Stomach (tissue), 4 donors: ENCODE measurements at regions not wholly inside any gene's neighbourhood (a gene's known extent, or its start where the extent isn't known, plus 50 kb on each side); places are given as distances from the start of the nearest gene placed in this dataset.

Source experiments
- POLR2AphosphoS5 ChIP-seq, 3 donors: sonication (generic); formaldehyde crosslinking; IDR thresholded peaks; one replicate each; pipeline ENCODE4 v1.6.1; 2016; ENCODE audit warnings: antibody characterized with exemption in 3 of 3
- TF ChIP-seq, protein P1 (sequence below), 7 experiments: fragments of 450-650 bp in 4 of 7; fragments of 200-600 bp in 3 of 7; sonication (generic) in 3 of 7; IDR thresholded peaks; one replicate each; pipeline ENCODE4 v1.5.1; 2016 to 2019; ENCODE audit warnings: antibody characterized with exemption in 7 of 7, control low read depth in 2 of 7, mild to moderate bottlenecking in 1 of 7

DNA sequence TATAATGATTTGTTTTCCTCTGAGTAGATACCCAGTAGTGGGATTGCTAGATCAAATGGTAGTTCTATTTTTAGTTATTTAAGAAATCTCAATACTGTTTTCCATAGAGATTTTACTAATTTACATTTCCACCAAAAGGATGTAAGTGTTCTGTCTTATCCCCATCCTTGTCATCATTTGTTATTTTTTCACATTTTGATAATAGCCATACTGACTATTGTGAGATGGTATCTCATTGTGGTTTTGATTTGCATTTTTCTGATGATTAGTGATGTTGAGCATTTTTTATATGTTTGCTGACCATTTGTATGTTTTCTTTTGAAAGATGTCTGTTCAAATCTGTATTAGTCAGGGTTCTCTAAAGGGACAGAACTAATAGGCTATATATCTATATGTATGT lies 160.0 kb upstream of the TMEM229A start:
- TF ChIP-seq, protein P1, sequence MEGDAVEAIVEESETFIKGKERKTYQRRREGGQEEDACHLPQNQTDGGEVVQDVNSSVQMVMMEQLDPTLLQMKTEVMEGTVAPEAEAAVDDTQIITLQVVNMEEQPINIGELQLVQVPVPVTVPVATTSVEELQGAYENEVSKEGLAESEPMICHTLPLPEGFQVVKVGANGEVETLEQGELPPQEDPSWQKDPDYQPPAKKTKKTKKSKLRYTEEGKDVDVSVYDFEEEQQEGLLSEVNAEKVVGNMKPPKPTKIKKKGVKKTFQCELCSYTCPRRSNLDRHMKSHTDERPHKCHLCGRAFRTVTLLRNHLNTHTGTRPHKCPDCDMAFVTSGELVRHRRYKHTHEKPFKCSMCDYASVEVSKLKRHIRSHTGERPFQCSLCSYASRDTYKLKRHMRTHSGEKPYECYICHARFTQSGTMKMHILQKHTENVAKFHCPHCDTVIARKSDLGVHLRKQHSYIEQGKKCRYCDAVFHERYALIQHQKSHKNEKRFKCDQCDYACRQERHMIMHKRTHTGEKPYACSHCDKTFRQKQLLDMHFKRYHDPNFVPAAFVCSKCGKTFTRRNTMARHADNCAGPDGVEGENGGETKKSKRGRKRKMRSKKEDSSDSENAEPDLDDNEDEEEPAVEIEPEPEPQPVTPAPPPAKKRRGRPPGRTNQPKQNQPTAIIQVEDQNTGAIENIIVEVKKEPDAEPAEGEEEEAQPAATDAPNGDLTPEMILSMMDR (IDR thresholded peaks at IDR 0.05): no peak
- TF ChIP-seq POLR2AphosphoS5 (IDR thresholded peaks at IDR 0.05): no peak
